HG03097 (cell line): ENCODE measurements at regions not wholly inside any gene's neighbourhood (a gene's known extent, or its start where the extent isn't known, plus 50 kb on each side); places are given as distances from the start of the nearest gene placed in this dataset.

ENCODE experiments used
- ATAC-seq: cut with Tn5 transposase; IDR thresholded peaks from one replicate; pipeline ENCODE4 v1.9.1; 2021; ENCODE audit not compliant: unreplicated experiment, low FRiP score

DNA sequence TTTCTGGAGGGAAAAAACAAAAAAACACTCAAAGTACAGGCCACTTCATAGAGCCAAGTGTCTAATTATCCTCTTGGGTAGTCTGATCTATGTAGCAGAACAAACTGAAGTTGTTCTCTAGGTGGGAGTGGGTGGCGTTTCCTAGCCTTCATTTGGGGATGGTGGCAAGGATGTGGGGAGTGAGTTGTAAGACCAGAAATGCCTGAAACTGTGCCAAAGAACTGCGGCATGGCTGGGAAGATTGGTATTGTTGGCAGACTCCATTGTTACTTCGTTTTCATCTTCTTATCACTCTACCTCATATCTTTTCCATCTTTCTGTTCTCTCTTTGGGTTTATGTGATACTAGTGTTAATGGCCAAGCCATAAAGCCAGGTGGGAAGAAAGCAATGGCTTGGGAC lies 177.3 kb upstream of the DDHD1 start:
- ATAC-seq, result no peak

DNA sequence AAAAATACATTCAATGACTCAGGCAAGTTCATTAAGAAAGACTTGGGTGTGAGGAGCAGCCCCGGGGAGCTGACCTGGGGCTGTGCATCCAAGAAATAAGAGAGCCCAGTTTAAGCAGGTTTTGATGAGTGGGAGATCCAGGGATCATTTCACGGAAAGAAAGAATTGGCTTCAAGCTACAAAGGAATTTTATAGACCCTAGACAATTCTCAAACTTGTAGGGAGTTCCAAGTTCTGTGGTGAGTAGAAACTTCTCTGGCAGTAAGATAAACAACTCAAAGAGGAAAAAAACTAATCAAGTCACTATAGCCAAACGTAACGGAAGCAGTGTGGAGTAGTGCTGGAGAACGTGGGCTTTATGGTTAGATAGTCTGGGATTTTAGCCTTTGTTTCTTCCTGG lies 175.7 kb upstream of the DDHD1 start:
- ATAC-seq, result no peak

DNA sequence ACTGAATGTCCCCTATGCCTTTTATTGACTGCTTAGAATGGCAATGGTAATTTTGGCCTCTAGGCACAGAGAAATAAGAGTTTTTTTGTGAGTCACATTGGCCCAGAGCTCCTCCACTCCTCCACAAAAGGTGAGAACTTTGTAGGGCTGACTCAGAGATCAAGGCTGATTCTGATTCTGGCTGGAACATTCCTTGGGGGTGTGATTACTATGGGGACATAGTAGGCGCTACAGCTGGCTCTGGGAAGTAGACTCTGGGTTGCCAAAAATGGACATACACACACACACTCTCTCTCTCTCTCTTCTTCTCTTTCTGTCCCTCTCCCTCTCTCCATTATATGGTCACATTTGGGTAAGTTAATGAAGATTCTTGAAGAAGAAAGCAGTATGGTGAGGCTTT lies 174.6 kb upstream of the DDHD1 start:
- no peak for ATAC-seq

DNA sequence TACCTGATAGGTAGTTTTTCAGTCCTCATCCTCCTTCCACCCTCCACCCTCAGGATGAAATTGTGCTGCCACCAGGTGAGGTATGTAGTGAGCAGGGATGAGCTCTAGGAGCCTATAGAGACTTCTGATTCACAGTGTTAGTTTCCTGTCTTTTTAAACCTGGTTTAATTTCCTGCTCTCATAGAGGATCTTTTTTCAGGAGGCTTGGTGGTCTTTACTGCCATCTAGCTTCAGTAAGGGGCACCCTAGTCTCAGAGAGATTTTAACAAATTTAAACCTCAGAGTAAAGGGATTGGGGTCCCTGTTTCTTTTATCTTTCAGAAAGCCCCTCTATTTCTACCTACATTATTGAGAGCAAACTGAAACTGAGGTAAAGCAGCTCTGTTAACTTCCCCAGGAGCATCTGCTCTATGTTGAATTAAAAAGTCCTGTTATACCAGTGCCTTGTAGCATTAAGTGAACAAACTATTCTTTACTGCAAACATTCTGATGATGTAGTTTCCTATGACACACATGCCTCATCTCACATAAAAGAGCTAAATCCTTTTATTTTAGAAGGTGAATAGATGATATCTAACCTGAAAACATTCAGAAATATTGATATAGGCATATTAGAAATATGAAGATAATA lies 172.2 kb upstream of the DDHD1 start:
- no peak for ATAC-seq

DNA sequence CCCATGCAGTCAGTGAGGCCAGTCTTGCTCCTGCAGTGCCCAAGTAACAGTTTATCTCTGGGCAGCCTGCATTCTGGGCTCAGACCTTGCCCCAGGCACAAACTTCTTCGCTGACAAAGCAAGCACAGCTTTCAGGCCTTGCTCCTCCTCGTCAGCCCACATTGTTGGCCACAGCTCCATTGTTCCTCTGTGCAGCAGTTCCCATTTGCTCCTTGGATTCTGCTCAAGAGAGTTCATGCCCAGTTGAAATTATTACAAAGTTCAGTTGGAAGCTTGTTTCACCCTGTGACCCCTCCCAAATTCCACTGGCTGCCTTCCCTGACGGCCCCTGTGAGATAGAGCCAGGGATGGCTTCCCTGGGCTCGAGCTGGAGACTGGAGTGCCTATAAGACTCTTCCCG lies 163.4 kb upstream of the DDHD1 start:
- ATAC-seq, result no peak

DNA sequence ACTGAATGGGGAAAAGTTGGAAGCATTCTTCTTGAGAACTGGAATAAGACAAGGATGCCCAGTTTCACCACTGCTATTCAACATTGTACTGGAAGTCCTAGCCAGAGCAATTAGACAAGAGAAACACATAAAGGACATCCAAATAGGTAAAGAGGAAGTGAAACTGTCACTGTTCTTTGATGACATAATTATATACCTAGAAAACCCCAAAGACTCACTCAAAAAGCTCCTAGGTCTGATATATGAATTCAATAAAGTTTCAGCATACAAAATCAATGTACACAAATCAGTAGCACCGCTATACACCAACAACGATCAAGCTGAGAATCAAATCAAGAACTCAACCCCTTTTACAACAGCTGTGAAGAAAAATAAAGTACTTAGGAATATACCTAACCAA lies 157.3 kb upstream of the DDHD1 start:
- ATAC-seq, result no peak

DNA sequence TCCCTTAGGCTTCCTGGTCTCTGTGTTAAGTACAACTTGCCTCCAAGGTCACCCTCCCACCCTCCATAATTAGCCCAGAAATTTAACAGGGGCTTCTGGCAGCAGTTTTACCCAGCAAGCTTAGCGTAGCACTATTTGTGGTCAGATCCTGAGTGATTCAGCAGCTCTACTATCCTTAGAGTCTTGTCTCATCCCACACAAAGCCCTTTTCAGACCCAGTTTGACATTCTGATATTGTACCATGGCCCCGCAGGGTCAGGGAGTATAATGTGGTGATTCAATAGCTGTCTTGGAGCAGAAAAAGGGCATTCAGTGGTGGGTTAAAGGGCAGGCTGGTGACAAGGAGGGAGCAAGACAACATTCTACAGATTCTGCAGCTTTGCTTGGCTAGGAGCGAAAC lies 153.8 kb upstream of the DDHD1 start:
- ATAC-seq, result no peak

DNA sequence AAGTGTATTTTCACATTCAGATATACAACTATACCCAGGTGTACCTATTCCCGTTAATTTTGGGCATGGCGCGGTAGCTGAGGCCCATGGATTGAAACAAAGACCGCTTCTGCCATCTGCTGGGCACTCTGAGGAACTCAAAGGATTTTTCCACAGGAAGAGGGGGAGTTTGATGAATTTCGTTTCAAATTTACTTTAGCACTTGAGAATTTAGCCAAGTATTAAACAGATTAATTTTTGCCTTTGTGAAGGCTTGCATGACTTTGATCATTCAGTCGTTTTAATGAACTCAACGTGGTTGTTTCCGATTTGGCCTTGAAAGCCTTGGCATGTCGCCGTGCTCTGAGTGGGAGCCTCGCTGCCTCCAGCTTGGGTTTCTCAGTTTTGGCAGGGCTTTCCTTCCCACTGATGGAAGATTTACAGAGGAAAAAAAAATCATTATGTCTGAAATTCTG lies 153.2 kb upstream of the DDHD1 start:
- ATAC-seq, result no peak

DNA sequence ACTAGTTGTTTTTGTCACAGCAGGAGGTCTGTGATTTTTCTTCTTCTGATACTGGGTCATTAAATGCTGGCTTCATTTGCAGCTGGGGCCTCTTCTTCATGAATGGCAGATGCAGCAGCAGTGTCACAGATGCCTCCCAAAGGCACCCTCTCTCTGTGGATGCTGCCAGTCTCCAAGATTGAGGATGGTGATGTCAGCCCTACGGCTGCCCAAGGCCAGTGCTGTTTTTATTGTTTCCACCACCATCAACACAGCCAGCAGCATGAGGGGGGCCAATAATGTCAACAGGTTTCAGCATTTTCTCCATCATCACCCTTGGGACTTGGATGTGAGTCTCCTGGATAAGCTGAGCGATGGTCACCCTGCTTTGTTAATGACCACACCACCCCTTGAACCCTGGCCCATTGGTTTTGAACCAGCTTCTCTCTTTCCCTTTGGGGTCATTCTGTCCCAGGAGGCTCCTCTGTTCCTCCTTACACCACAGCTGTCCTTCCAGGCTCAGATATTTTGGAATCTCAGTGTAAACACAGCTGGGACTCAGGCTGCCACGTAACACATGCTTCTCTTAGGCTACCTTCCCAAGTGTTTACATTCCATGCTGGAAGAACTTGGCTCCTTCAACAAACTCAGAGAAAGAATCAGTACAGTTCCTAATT lies 151.7 kb upstream of the DDHD1 start:
- ATAC-seq, result no peak

DNA sequence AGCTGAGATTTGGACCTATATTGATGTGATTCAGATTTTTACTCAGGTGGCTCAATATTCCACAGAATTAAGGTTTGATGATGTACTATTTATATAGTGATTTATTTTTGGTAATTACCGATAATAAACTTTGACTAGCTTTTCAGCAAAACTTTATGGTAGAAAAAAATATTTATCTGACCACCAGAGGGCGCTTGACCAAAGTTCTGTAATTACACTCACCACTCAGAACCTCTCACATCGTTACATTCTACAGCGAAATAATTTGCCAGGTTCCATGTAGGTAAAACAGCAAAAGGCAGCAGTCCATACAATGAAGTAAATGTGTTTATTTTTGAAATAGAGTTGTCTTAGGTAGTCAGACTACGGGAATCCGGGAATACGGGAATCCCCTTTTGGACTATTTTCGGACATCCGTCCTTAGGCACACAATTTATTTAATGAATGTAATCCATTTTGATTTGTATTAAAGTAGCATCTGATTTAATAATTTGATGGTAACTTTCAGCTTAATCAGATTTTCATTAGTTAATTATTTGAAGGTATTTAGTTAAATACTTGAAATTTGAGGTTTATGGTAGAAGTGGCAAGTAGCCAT lies 143.0 kb upstream of the DDHD1 start:
- no peak for ATAC-seq

DNA sequence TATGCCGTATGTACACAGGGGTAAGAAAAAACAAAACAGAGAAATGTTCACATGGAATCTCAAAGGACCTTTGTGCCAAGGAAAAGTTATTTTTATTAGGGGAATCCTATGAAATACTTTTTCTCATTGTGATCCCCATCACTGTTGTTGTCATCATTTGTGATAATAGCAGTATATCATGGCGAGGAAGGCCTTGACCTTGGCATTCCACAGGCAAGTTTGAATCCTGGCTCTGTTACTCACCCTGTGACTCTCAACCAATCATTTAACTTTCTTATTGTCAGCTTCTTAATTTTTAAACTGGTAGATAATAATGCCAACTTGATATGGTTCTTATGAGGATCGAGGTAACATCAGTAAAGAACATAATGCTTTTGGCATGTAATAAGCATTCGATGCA lies 142.2 kb upstream of the DDHD1 start:
- ATAC-seq, result no peak

DNA sequence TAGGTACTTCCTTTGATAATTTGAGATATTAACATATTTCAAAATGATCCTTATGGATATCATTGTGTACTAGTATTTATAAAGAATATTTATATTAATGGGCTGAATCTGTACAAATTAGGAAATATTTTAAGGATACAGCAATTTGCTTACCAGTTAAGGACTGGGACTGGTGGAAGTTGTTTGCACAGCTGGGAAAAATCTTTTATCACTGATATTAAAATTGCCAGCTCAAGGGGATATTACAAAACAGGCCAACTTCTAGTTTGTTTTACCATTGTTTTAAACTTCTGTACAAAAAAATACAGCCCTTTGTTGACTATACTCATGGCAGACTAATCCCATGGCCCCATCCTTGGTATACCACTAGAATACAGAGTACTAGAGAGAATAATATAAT lies 133.2 kb upstream of the DDHD1 start:
- ATAC-seq, result no peak

DNA sequence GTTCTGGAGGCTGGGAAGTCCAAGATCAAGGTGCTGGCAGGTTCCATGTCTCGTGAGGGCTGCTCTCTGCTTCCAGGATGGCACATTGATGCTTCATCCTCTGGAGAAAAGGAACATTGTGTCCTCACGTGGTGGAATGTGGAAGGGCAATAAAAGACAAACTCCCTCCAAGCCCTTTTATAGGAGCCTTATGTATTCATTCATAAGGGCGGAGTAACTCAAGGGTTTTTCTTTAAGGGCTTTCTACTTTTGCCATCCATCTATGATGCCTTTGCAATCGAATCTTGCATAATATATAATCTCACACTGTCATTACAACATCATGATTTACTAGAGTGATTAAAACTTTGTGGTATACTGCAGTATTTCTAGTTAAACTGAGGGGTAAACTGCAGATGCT lies 132.7 kb upstream of the DDHD1 start:
- ATAC-seq, result no peak

DNA sequence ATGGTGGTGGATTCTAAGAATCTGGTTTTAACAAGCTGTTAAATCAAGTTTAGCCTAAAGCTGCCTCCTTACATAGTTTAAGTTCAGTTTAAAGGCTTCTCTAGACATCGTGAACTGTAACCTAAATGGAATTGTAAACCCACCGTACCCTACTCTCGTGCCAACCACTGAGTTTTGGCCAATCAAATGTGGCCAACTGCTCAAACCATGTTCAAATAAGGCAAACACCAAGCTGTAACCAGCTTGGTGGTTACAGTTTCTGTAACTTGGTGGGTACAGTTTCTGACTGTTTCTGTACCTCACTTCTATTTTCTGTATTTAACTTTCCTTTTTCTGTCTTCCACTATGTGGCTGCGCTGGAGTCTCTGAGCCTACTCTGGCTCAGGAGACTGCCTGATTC lies 131.9 kb upstream of the DDHD1 start:
- no peak for ATAC-seq

DNA sequence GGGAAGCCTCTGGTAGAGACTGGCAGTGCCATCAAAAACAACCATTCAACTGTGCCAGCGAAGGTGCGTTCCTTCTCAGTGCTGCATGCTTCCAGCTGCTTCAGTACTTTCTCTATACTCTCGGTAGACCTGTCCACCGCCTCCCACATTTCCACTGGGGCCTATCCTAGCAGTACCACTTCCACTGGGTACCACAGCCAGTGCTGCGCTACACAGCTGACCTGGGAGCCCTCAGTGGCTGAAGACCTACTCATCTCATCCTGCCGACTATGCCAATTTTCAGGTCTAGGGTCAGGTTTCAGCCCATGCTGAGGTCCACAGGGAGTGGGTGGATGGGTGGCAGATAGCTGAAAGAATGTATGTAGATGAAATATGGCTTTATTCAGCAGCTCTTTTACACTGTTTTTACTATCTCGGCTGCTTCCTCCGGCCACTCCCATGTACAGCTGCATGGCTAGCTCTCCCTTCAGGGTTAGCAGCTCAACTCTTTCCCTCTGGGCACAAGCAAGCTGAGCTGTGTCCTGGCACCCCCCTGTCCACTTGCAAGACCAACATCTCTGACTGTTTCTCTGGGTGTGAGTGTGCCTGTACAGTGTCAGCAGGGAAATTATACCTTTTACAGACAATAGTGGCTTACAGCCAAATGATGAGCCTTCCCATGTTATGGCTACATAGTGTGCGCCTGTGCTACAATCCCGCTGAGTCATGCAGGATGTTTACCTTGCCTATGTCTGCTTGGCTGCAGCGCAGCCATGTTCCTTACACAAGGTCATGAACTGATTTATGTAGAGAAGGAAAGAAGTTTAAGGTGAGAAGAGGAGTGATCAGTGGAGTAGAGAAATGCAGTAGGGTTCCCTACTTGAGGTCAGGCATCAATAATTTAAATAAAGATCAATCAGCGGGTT lies 125.7 kb upstream of the DDHD1 start:
- ATAC-seq, result no peak

DNA sequence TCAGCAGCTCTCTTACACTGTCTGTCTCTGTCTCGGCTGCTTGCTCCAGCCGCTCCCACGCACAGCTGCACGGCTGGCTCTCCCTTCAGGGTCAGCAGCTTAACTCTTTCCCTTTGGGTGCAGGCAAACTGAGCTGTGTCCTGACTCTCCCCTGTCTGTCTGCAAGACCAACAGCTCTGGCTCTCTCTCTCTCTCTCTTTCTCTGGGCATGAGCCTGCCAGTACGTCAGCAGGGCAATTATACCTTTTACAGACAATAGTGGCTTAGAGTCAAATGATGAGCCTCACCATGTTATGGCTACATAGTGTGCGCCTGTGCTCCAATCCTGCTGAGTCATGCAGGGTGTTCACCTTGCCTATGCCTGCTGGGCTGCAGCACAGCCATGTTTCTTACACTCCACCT lies 120.5 kb upstream of the DDHD1 start:
- no peak for ATAC-seq

DNA sequence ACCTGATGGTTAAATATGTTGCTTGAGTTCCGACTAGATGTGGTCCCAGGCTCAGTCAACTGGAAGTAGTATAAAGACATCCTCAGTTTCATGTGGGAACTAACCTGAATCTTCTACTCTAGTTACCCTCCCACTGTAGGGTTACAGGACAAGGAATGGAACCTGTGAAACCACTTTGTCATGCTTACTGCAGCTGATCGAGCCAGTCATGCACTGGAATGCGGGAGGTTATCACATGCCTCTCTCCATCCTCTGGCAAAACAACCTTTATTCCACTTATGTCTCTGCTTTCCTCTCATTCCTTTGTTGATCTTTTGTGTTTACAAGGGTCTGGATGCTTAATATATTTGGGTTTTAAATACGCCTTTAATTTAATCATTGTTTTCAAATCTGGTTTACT lies 111.9 kb upstream of the DDHD1 start:
- ATAC-seq, result no peak

DNA sequence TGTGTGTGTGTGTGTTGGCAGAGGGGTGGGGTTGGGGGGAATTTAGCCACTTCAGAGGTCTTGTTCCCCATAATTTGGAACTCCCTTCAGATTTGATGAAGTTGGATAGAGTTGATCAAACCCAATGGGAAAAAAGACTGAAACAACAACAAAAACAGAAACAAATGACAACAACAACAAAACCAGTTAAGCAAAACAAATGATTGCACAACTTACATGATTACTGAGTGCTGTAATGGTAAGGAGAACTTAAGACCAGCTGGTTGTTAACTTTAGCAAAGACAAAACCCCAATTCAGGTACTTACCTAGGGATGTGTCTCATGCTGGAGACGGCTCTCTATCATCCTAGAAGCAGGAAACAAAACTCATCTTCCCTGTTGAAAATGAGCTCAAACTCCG lies 107.8 kb upstream of the DDHD1 start:
- no peak for ATAC-seq

DNA sequence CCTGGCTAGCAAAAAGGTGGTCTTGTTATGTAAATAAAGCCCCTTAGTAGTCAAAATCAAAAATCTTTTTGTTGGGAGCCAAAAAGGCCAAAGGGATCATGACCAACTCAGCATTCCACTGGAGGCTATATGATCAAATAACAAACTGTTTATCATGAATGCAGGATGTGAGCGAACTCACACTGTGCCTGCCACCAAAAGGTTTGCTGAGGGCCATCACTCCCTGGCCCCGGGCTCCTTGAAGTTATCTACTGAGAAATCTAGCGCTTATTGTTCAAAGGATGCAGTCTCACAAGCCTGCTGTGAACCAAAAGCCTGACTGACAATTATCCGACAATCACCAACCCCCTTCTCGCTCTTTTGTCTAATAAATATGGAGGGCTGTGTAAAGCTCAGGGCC lies 107.2 kb upstream of the DDHD1 start:
- ATAC-seq, result no peak

DNA sequence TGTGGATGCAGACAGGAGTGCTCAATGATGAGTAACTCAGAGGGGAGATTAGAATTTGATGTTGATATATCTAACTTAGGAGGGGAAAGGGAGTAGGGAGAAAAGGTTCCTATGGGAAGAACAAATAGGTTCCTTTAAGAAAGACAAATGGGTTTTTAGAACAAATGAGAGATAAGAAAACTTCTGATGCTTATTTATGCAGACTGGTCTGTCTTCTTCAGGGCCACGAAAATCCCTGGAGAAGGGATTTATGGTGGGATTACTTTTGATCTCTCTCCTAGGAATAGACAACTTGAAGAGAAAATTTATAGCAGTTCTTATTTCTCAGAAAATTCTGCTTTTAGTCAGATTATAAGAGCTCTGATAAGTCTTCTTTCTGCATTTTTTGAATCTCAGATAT lies 99.0 kb upstream of the DDHD1 start:
- ATAC-seq, result no peak

DNA sequence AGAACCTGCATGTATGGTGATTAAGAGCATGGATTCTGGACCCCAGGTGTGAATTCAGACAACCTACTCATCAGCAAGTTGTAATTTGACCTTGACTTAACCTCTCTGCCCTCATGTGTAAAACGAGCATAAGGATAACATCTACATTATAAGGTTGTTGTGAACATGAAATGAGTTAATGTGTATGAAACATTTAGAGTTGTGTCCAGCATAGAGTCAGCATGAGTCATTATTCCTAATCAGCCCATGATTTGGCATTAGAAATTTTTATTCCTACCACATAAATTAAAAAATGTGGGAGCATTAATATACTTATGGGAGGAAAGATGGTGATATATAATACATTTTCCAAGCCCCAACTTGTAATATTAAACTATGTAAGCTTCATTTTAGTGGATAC lies 95.9 kb upstream of the DDHD1 start:
- no peak for ATAC-seq
